HEK293 (cell line): ENCODE measurements at regions not wholly inside any gene's neighbourhood (a gene's known extent, or its start where the extent isn't known, plus 50 kb on each side); places are given as distances from the start of the nearest gene placed in this dataset.

Experiments
- CTCF ChIA-PET: fragments of 350-600 bp; formaldehyde crosslinking; extraction: SDS; loops from one replicate; lab custom pipeline; 2021; ENCODE audit warnings: antibody characterized with exemption; lab: Yijun Ruan, JAX
- POLR2A ChIA-PET: fragments of 300-600 bp; formaldehyde crosslinking; extraction: SDS; loops from one replicate; lab custom pipeline; 2020; ENCODE audit warnings: antibody characterized with exemption, inconsistent platforms; lab: Yijun Ruan, JAX
- H3K27ac ChIP-seq: fragments of 200-500 bp; sonication (Bioruptor generic); 2 replicates; pipeline ENCODE4 v1.5.1; 2014; ENCODE audit warnings: low read depth, low read length, control low read depth, inconsistent platforms; ENCODE audit errors: extremely low read depth
- H3K36me3 ChIP-seq, 2 experiments: fragments of 200-500 bp in 1 of 2; sonication (Bioruptor generic) in 1 of 2; 1 replicate in 1 of 2; 2 replicates in 1 of 2; pipeline ENCODE4 v1.5.1; 2014 to 2017; ENCODE audit warnings: inconsistent platforms in 2 of 2, low read length in 2 of 2; ENCODE audit not compliant: control insufficient read depth in 2 of 2, insufficient read depth in 1 of 2
- H3K4me1 ChIP-seq: fragments of 200-500 bp; sonication (Bioruptor generic); 2 replicates; pipeline ENCODE4 v1.5.1; 2014; ENCODE audit warnings: mild to moderate bottlenecking, low read length, inconsistent platforms; ENCODE audit not compliant: control insufficient read depth, insufficient read depth
- H3K4me3 ChIP-seq: 2 replicates; pipeline ENCODE4 v1.5.1; 2011; ENCODE audit warnings: low read depth, mild to moderate bottlenecking, control low read depth, low read length, moderate library complexity
- H3K9me3 ChIP-seq: fragments of 200-500 bp; sonication (Bioruptor generic); 2 replicates; pipeline ENCODE4 v1.5.1; 2014; ENCODE audit warnings: low read depth, low read length, inconsistent platforms; ENCODE audit not compliant: control insufficient read depth, insufficient read depth
- AEBP2 ChIP-seq: fragments of 450-650 bp; formaldehyde crosslinking; IDR thresholded peaks from 2 replicates; pipeline ENCODE4 v1.5.1; 2016; ENCODE audit warnings: missing biosample characterization, missing genetic modification characterization, borderline replicate concordance
- ELK4 ChIP-seq: IDR thresholded peaks from 2 replicates; pipeline ENCODE4 v1.6.1; 2011; ENCODE audit warnings: mild to moderate bottlenecking, low read depth, low read length, borderline replicate concordance
- HOXD13 ChIP-seq: sonication (generic); formaldehyde crosslinking; IDR thresholded peaks from 2 replicates; pipeline ENCODE4 v1.8.0; 2022; ENCODE audit warnings: missing genetic modification reagents, borderline replicate concordance
- KLF8 ChIP-seq: fragments of 450-650 bp; formaldehyde crosslinking; IDR thresholded peaks from 2 replicates; pipeline ENCODE4 v1.5.1; 2016; ENCODE audit warnings: missing biosample characterization, missing genetic modification characterization
- MZF1 ChIP-seq: fragments of 450-650 bp; formaldehyde crosslinking; IDR thresholded peaks from 2 replicates; pipeline ENCODE4 v1.5.1; 2017; ENCODE audit warnings: missing biosample characterization, missing genetic modification characterization, borderline replicate concordance
- PRDM1 ChIP-seq: fragments of 450-650 bp; formaldehyde crosslinking; IDR thresholded peaks from 2 replicates; pipeline ENCODE4; 2016; ENCODE audit warnings: missing biosample characterization, missing genetic modification characterization
- ZBTB48 ChIP-seq: fragments of 450-650 bp; formaldehyde crosslinking; IDR thresholded peaks from 2 replicates; pipeline ENCODE4 v1.5.1; 2016; ENCODE audit warnings: missing biosample characterization, missing genetic modification characterization
- ZEB2 ChIP-seq: fragments of 450-650 bp; formaldehyde crosslinking; IDR thresholded peaks from 2 replicates; pipeline ENCODE4 v1.5.1; 2016; ENCODE audit warnings: missing biosample characterization, missing genetic modification characterization
- ZFP3 ChIP-seq: fragments of 450-650 bp; formaldehyde crosslinking; IDR thresholded peaks from 2 replicates; pipeline ENCODE4 v1.5.1; 2016; ENCODE audit warnings: low read depth, missing biosample characterization, missing genetic modification characterization
- ZNF157 ChIP-seq: fragments of 450-650 bp; formaldehyde crosslinking; IDR thresholded peaks from 2 replicates; pipeline ENCODE4 v1.5.1; 2016; ENCODE audit warnings: missing biosample characterization, missing genetic modification characterization
- ZNF16 ChIP-seq: fragments of 450-650 bp; formaldehyde crosslinking; IDR thresholded peaks from 2 replicates; pipeline ENCODE4 v1.5.1; 2016; ENCODE audit warnings: low read depth, missing biosample characterization, missing genetic modification characterization
- ZNF223 ChIP-seq: fragments of 450-650 bp; formaldehyde crosslinking; IDR thresholded peaks from 2 replicates; pipeline ENCODE4 v1.5.1; 2016; ENCODE audit warnings: missing biosample characterization, missing genetic modification characterization
- ZNF488 ChIP-seq: fragments of 450-650 bp; formaldehyde crosslinking; IDR thresholded peaks from 2 replicates; pipeline ENCODE4 v1.5.1; 2016; ENCODE audit warnings: missing biosample characterization, missing genetic modification characterization
- ZNF518A ChIP-seq: fragments of 450-650 bp; formaldehyde crosslinking; conservative IDR thresholded peaks from 2 replicates; pipeline ENCODE4 v1.5.1; 2016; ENCODE audit warnings: low read depth, missing biosample characterization, missing genetic modification characterization
- ZNF558 ChIP-seq: fragments of 450-650 bp; formaldehyde crosslinking; IDR thresholded peaks from 2 replicates; pipeline ENCODE4 v1.5.1; 2016; ENCODE audit warnings: missing biosample characterization, missing genetic modification characterization
- ZNF658 ChIP-seq: fragments of 450-650 bp; formaldehyde crosslinking; IDR thresholded peaks from 2 replicates; pipeline ENCODE4; 2016; ENCODE audit warnings: missing biosample characterization, missing genetic modification characterization
- ZNF660 ChIP-seq: fragments of 450-650 bp; IDR thresholded peaks from 2 replicates; pipeline ENCODE4 v1.5.1; 2018; ENCODE audit warnings: missing biosample characterization, mild to moderate bottlenecking, missing genetic modification characterization
- ZNF830 ChIP-seq: fragments of 450-650 bp; IDR thresholded peaks from 2 replicates; pipeline ENCODE4 v1.5.0; 2018; ENCODE audit warnings: missing biosample characterization, missing genetic modification characterization, low read depth, mild to moderate bottlenecking, moderate library complexity
- ZSCAN23 ChIP-seq: fragments of 450-650 bp; formaldehyde crosslinking; IDR thresholded peaks from 2 replicates; pipeline ENCODE4 v1.5.1; 2016; ENCODE audit warnings: missing biosample characterization, missing genetic modification characterization
- TF ChIP-seq, protein P1 (sequence below): fragments of 450-650 bp; formaldehyde crosslinking; IDR thresholded peaks from 2 replicates; pipeline ENCODE4 v1.5.1; 2017; ENCODE audit warnings: missing biosample characterization, missing genetic modification characterization

DNA sequence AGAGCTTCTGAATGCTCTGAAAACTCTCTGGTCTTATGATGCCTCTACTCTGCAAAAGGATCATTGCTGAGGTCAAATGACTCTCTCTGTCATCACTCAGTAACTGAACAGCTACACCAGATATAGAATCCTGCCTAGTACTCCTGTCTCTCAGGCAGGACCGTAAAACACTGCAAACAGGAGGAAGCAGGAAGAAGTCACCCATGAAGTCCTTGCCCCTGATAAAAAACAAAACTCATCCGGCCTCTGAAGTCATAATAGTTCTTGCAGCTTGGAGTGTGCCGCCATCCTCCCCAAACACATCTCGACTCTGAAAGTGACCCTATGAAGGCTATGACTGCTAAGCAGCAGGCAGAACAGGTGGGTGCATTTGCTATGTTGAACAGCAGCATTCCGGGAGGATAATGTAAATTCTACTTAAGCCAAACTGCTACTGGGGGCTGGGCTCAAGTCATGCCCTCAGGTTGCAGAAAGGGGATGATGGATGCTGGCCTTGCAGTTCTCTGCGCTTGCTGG is 81.9 kb upstream of the FAM169A start (continued):
- no peak for TF ChIP-seq ZNF518A
- TF ChIP-seq ELK4: no peak
- no peak for TF ChIP-seq PRDM1
- TF ChIP-seq AEBP2 (tag by site-specific recombination): no peak
- no peak for TF ChIP-seq ZBTB48 (tag by site-specific recombination)
- TF ChIP-seq ZEB2 (tag by site-specific recombination): no peak
- no peak for TF ChIP-seq ZSCAN23 (tag by site-specific recombination)
- TF ChIP-seq ZNF488 (tag by site-specific recombination): no peak
- no peak for TF ChIP-seq MZF1 (tag by site-specific recombination)

DNA sequence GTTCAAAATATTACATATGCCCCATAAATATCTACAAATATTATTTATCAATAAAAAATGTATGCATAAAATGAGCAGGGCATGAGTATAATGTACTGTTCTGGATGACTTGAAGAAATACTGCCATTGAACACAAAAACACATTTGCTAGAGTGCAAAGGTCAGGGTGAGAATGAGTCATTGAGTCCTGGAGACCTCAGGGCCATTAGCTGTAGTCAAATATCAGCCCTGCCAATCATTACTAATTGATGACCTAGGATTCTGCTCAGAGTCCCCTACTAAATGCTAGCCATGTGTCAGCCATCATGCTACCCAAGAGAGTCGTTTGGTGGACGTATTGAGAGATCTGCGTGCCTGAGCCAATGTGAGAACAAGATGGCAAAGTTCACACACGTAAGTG is 80.3 kb upstream of the FAM169A start:
- CTCF ChIA-PET: interaction anchor here (1.8 kb wide), 1 partner anchor 11 kb away, joined by 7 read pairs; no protein-coding TSS in a partner anchor
- POLR2A ChIA-PET: no interaction called here

More for the DNA sequence above, 80.3 kb upstream of the FAM169A start:
- no peak overlapping the region for H3K27ac ChIP-seq
- no peaks in the 10 kb centered on the region for H3K36me3 ChIP-seq
- no peaks in the 10 kb centered on the region for H3K4me1 ChIP-seq
- H3K9me3 ChIP-seq: no peaks in the 10 kb centered on the region
- TF ChIP-seq ZNF830 (tag by site-specific recombination): no peak
- no peak for TF ChIP-seq ZBTB48 (tag by site-specific recombination)
- TF ChIP-seq KLF8 (tag by site-specific recombination): no peak
- TF ChIP-seq, protein P1, sequence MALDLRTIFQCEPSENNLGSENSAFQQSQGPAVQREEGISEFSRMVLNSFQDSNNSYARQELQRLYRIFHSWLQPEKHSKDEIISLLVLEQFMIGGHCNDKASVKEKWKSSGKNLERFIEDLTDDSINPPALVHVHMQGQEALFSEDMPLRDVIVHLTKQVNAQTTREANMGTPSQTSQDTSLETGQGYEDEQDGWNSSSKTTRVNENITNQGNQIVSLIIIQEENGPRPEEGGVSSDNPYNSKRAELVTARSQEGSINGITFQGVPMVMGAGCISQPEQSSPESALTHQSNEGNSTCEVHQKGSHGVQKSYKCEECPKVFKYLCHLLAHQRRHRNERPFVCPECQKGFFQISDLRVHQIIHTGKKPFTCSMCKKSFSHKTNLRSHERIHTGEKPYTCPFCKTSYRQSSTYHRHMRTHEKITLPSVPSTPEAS: no peak
- no peak for TF ChIP-seq ZNF558 (tag by site-specific recombination)
- no peak for TF ChIP-seq ZNF660
- TF ChIP-seq ZNF518A: no peak
- no peak for TF ChIP-seq ZFP3 (tag by site-specific recombination)
- TF ChIP-seq ZNF658 (tag by site-specific recombination): no peak
- TF ChIP-seq ZNF223 (tag by site-specific recombination): no peak
- TF ChIP-seq ZNF16 (tag by site-specific recombination): no peak
- TF ChIP-seq HOXD13 (CRISPR knock-in tag): no peak
- TF ChIP-seq ZNF157: no peak
- H3K4me3 ChIP-seq: no peak overlapping the region
